GM12875 (cell line): ENCODE measurements at regions not wholly inside any gene's neighbourhood (a gene's known extent, or its start where the extent isn't known, plus 50 kb on each side); places are given as distances from the start of the nearest gene placed in this dataset.

Experiments used
- H3K4me3 ChIP-seq: one replicate; pipeline ENCODE4 v1.5.1; 2011; ENCODE audit warnings: low read depth, low read length, control low read depth
- CTCF ChIP-seq: IDR thresholded peaks from 2 replicates; pipeline ENCODE4 v1.5.1; 2011; ENCODE audit warnings: low read depth, mild to moderate bottlenecking, control low read depth, inconsistent platforms, low read length, moderate library complexity, borderline replicate concordance; ENCODE audit not compliant: insufficient read depth

- TF ChIP-seq CTCF, result no peak
- no peak overlapping the region for H3K4me3 ChIP-seq
These were observed 930.9 kb downstream of the ADGRL3 start for GRCh38 chr4:62131049-62131448.

GRCh38 chr4:62130637-62131036, 930.5 kb downstream of the ADGRL3 start:
- H3K4me3 ChIP-seq, result no peak overlapping the region
- no peak for TF ChIP-seq CTCF

- TF ChIP-seq CTCF, result no peak
- H3K4me3 ChIP-seq, result no peak overlapping the region
These were observed 930.1 kb downstream of the ADGRL3 start for GRCh38 chr4:62130230-62130629.
